Hepatic stellate cell (primary cell): ENCODE measurements at regions not wholly inside any gene's neighbourhood (a gene's known extent, or its start where the extent isn't known, plus 50 kb on each side); places are given as distances from the start of the nearest gene placed in this dataset.
"Not testable (repeated sequence)": the region's sequence is repeated elsewhere in the genome, so short reads cannot be mapped to it uniquely, and the experiment has no call there.

Experiments used
- DNase-seq: peaks from one replicate; pipeline ENCODE4 v3.0.0; 2011; ENCODE audit warnings: low spot score

GRCh38 chr9:108443741-108444140 lies 412.0 kb downstream of the ACTL7B start:
- DNase-seq, result peak; percentile 18

GRCh38 chr9:108443019-108443633 lies 412.7 kb downstream of the ACTL7B start:
- DNase-seq, result no peak

- DNase-seq, result no peak
These were observed 413.2 kb downstream of the ACTL7B start for GRCh38 chr9:108442627-108443018.

DNA sequence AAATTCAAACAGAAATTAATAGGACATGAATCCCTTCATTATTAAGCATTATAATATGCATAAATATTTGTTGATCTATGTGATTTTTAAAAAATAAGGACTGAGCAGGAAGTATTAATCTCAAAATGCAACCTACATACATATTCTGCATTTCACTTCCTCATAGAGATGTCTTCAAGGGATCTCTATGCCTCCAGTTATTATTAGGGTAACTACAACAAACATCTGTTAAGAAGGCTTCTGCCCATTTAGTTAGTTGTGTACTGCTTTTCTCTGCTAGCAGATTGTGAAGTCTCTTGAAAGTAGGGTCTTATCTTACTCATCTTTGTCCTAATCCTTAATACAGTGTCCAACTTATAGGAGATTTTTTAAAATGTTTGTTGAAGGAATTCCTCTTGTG lies 414.1 kb downstream of the ACTL7B start:
- DNase-seq, result no peak

- DNase-seq, result no peak
These were observed 414.5 kb downstream of the ACTL7B start for GRCh38 chr9:108441251-108441650.

GRCh38 chr9:108439947-108440346 lies 415.8 kb downstream of the ACTL7B start:
- peak; percentile 17 for DNase-seq

GRCh38 chr9:108437656-108438055 lies 418.1 kb downstream of the ACTL7B start:
- no peak for DNase-seq

- DNase-seq, result no peak
These were observed 419.3 kb downstream of the ACTL7B start for GRCh38 chr9:108436448-108436847.

DNA sequence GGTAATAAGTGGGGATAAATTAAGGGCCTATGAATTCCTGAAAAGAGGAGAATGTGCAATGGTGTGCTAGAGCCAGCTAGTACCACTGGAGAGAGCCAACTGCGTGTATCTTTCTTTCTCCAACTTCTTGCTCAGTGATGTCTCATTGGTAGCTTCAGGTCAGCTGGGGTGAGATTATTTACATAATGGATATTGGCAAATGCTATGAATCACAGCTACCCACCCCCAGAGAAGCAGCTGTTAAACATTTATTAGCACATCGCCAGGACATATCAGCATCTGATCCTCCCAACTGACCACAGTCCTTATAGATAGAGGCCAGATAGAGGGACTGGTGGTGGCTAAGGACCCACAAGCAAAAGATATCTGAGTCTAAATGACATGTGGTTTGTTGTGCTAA lies 421.3 kb downstream of the ACTL7B start:
- DNase-seq, result no peak

DNA sequence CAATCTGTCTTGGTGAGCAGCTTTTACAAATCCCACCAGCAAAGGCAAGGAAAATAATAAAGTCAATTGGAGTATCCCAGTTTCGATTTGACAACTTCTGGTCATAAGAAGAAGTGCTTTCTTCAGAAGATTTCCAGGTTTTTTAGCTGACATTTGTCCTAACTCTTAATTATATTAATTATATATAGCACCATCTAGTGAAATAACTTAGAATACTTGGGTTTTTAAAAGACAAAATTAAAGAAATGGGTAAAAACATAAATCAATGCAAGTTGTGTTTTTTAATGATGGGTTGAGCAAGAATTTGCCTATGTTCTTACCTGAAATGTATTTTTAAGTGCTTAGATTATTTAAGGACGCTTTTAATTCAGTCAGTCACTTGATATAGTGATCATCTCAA lies 421.8 kb downstream of the ACTL7B start:
- DNase-seq, result no peak

DNA sequence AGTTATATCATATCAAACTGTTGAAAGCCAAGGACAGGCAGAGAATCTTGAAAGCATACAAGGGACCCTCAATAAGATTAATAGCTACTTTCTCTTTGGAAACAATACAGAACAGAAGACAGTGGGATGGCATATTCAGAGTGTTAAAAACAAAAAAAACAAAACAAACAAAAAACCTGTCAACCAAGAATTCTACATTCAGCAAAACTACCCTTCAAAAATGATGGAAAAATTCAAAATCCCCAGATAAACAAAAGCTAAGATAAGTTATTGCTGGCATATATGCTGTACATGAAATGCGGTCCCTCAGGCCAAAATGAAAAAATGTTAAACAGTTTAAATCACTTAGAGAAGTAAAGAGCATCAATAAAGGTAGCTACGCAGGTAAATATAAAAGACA lies 425.1 kb downstream of the ACTL7B start:
- no peak for DNase-seq

DNA sequence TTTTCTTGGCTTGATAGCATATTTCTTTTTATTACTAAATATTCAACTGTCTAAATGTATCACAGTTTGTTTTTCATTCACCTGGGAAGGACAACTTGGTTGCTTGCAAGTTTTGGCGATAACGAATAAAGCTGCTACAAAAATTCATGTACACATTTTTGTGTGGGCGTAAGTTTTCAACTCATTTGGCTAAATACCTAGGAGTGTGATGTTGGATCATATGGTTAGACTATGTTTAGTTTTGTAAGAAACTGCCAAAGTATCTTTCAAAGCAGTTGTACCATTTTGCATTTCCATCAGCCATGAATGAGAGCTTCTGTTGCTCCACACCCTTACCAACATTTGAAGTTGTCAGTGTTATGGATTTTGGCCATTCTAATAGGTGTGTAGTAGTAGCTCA lies 428.0 kb downstream of the ACTL7B start:
- no peak for DNase-seq

GRCh38 chr9:108426421-108426940 lies 429.3 kb downstream of the ACTL7B start:
- not testable (repeated sequence) for DNase-seq

DNA sequence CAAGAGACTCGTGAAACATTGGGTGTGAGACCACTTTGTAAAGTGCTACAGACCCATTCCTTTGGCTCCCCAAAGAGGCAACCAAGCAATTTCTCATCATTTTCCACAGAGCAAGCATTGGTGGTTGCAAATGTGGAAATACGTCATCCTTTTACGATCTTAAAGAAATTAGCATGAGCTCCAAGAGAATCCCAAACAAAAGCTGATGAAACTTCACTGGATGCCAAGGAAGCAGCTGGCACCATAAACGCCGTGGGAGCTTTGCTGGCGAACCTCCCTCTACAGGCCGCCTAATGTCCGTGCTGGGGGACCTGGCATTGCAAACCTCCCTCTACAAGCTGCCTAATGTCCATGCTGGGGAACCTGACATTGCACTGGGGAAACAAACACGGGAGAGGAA lies 432.4 kb downstream of the ACTL7B start:
- no peak for DNase-seq

GRCh38 chr9:108419379-108419778 lies 436.4 kb downstream of the ACTL7B start:
- no peak for DNase-seq

GRCh38 chr9:108417726-108418125 lies 438.1 kb downstream of the ACTL7B start:
- no peak for DNase-seq

DNA sequence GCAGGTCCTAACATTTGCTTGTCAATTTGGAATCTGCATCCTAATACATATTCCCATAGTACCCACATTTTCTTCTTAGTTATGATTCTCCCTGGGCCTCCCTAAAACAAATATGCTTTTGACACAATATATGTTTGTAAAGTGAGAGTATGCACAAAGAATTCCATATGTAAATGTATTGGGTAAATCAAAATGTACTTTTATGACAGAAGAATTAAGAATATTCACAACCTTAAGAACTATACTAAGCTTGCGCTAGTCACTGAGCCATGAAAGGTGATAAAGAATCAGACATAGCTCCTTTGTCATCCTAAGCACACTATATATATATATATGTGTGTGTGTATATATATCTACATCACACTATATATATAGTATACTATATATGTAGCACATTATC lies 438.5 kb downstream of the ACTL7B start:
- no peak for DNase-seq

DNA sequence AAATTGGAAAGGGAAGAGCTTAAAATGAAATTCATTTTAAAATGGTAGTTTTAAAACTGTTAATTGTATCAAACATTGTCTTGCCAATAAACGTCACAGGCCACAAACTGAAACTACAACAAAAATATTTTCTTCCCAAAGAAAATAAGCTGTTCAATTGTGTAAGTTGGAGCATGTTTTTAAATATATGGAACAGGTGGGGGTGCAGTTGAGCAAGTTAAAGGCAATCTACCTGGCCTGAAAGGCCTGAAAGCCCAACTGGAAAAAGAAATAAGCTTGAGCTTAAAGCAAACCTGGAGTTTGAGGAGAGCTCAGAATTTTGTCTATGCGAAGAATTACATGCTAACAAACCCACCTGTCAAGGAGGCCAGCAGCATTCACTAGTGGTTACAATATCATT lies 439.5 kb downstream of the ACTL7B start:
- DNase-seq, result no peak

DNA sequence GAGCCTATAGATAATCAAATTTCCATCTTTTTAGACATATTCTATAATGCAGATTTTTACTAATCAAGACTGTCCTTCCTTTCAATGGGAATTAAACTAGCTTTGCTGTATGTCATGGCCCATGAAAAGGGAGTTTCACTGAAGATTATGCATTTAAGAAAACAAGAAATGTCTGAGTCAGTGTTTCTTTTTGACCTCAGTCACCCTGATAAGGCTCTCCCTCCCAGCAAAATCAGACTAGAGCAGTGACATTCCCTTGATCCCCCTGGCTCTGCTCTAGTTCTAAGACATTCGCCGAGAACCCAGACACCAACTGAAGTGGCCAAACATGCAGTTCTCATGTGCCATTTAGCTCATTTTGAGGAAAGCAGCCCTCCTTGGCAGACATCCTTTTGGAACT lies 442.0 kb downstream of the ACTL7B start:
- no peak for DNase-seq

- DNase-seq, result no peak
These were observed 443.0 kb downstream of the ACTL7B start for GRCh38 chr9:108412755-108413154.

- DNase-seq, result no peak
These were observed 444.2 kb downstream of the ACTL7B start for GRCh38 chr9:108411632-108412031.

GRCh38 chr9:108410161-108410560 lies 445.6 kb downstream of the ACTL7B start:
- DNase-seq, result no peak

GRCh38 chr9:108400297-108400696 lies 455.5 kb downstream of the ACTL7B start:
- DNase-seq, result peak; percentile 12

DNA sequence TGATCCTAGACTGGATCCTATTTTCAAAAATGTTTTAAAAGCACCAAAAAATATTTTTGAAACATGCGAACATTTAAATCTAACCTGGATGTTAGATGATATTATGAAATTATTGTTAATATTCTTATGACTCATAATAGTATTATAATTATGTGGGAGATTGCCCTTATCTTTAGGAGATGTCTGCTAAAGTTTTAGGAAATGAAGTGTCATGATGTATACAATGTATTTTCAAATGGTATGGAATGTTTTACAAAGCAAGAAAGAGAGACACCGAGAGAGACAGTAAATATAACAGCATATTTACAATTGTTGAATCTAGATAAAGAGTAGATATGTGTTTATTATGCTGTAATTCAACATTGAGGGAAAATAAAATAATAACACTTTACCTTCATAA lies 455.9 kb downstream of the ACTL7B start:
- DNase-seq, result no peak
